Ramos (cell line): ENCODE measurements at regions not wholly inside any gene's neighbourhood (a gene's known extent, or its start where the extent isn't known, plus 50 kb on each side); places are given as distances from the start of the nearest gene placed in this dataset.

ENCODE experiments used
- in situ Hi-C: fragments of 300-500 bp; cut with MboI; formaldehyde crosslinking; loops from one replicate; pipeline ENCODE4 v1.14.3; 2022; ENCODE audit warnings: low sequenced_read_pairs; ENCODE audit not compliant: unreplicated experiment

DNA sequence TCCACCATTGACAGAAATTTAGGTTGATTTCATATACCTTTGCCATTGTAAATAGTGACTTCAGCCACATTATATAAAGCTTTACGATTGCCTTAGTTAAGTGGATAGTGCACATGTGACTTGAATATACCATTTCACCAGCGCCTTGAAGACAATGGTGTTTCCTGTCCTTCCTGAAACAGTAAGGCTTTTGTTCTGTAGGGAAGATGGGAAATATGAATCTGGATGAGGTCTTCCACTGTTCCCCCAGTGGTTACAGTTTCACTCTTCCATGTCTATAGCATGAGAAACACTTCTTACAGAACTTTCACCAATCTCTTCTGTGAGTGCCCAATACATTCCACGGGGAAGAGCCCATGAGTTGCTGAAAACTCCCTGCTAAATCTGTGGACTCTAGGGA lies 240.5 kb downstream of the TRIB2 start:
- in situ Hi-C loops, result no loop called here

- in situ Hi-C loops, result no loop called here
These were observed 243.2 kb downstream of the TRIB2 start for GRCh38 chr2:12959935-12960334.

DNA sequence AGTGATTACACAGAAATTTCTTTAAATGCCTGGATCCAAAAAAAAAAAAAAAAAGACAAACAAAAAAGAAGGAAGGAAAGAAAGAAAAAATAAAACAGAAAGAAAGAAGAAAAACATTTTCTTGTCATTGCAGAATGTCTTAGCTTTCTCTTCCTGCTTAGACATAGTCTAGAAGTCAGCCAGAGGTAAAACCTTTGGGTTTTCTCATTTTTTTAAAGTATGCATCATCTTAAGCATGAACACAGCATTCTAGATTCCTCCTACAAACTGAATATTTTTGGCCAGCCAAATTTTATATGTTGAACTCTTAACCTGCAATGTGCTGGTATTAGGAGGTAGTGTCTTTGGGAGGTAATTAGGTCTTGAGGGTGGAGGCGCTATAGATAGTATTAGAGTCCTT lies 243.9 kb downstream of the TRIB2 start:
- in situ Hi-C loops, result no loop called here

GRCh38 chr2:12964904-12965539 lies 248.3 kb downstream of the TRIB2 start:
- in situ Hi-C loops, result no loop called here

- in situ Hi-C loops, result no loop called here
These were observed 249.0 kb downstream of the TRIB2 start for GRCh38 chr2:12965540-12966269.

DNA sequence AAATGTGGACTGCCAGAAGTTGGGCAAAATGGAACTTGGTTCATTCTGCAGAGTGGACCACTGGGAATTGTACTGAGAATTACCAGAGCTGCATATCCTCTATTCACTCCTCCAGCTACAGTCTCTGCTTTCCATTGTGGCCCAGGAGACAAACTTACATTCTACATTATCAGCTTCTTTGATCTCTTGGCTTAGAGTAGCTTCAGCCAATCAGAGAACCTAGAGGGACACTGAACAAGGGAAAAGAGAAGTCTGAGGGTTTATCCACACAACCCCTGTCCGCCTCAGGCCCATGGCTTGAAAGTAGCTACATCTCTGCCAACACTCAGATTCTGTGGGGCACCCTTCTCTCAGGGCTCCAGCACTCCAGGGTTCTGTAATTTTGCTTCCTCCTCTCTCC lies 251.1 kb downstream of the TRIB2 start:
- in situ Hi-C loops, result no loop called here

- in situ Hi-C loops, result no loop called here
These were observed 251.7 kb downstream of the TRIB2 start for GRCh38 chr2:12968399-12968798.

DNA sequence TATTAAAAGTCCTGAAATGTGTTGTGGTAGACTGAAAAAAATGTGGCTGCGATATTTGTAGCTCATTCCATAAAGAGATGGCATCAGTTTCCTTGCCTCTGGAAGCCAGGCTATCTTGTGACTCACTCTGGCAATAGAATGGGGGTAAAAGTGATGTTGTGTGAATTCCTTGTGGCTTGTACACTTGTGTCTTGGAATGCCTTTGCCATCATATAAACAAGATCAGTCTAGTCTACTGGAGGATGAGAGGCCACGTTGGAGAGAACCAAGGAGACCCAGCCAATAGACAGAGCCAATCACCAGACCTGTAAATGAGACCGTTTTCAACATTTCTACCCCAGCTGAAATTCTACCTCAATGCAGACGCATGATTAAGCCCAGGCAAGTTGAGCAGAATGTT lies 254.1 kb downstream of the TRIB2 start:
- in situ Hi-C loops, result no loop called here

DNA sequence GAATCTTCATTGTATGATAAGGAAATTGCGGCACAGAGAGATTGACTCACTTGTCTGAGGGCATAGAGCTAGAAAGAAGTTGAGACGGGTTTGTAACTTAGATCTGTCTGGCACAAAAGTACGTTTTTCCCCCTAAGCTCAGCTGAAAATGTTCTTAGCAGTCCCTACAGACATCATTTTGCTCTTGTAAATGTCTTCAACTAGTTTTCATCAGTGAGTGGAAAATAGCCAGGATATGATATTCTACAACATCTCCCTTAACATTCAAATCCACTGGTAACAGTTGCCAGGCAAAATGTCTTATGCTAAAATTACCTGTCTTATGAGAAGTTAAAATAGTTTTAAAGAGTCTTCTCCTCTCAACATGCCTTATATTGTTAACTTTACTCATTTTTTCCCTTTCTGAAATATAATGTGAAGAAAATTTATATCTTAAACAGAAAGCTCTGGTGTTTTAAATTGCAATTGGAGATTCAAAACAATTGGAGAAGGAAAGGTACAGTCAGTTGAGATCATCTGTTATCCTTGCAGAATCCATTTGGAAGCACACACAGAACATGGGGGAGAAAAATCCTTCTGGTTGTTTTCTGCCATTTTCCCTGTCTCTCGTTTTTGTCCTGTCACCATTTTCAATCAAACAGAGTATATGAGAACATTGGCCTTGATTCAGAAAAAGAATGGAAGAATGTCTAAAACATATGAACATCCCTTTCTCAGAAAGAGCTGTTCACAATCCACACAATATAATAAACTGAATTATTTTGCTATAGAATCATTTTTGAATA lies 255.0 kb downstream of the TRIB2 start:
- in situ Hi-C loops, result no loop called here

DNA sequence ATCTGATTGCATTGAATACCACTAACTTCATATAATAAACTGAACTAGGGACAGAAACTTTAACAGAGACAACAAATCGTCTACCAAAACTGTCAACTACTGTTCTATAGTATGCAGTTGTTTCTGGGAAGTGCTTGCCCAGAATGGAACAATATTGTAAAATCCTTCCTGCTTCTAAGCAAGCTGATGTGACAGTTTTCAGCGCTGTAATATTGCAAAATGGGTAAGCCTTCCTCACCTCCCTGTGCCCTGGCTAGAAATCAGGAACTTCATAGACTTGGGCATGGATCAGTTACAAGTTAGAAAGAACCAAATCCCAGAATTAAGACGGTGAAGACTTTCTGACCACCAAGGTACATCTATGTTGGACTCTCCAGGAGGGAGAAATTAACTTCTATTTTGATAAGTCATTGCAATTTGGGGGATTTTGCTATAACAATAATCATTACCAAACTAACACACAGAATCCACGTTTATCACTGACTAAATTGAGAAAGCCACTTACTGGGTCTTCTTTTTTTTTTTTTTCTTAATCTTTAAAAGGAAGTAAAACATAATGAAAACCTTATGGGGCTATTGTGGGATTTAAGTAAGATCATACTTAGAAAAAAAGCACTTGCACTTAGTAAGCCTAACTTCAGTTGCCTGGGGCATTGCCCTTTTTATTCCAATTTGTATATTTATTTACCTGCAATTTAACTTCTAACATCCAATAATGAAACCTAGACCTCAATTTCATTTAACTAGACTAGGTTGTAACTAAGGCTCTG lies 261.5 kb downstream of the TRIB2 start:
- in situ Hi-C loops, result no loop called here

GRCh38 chr2:12979066-12979465 lies 262.3 kb downstream of the TRIB2 start:
- in situ Hi-C loops, result no loop called here

DNA sequence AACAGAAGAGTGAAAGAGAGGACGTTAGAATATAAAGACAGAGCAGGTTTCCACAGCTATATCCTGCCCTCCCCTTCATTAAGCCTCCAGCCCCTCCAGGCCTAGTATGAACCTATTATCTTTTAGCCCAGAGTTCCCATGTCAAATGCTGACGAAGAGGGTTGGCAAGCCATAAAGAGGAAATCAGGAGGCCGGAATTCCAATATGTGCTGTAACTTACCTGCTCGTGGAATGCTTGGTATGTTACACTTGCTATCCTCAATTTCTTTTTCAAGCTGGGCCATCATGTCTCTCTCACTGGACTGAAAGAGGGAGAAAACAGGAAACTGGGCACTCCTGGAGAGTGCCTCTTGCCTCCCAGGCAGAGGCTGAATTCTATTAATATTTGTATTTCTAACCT lies 264.1 kb downstream of the TRIB2 start:
- in situ Hi-C loops, result no loop called here

- in situ Hi-C loops, result no loop called here
These were observed 265.4 kb downstream of the TRIB2 start for GRCh38 chr2:12982149-12982584.

DNA sequence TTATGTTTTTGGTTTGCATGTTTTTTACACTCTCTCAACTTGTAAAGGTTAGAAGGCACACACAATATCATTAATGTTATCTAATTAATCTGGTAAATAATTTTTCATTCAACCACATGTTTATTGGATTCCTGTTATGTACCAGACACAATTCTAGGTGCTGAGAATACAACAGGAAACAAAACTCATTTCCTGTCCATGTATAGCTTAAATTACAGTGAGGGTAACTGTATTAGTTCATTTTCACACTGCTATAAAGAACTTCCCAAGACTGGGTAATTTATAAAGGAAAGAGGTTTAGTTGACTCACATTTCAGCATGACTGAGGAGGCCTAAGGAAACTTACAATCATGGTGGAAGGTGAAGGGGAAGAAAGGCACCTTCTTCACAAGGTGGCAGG lies 270.5 kb downstream of the TRIB2 start:
- in situ Hi-C loops, result no loop called here

DNA sequence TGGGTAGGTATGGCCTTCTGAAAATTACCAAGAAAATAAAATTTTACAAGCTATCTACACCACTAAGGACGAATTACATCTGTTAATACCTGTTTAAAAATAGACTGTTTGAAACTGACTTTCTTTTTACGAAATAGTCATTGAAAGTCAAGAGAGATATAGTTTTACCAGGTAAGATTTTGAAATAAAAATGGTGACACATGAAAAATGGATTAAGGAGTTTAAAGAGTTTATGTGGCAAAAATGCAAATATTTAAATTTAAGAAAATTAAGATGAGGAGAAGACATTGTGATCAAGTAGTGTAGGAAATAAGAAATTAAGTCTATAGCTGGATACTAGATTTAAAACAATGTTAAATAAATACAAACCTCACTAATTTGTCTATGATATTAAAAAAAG lies 271.5 kb downstream of the TRIB2 start:
- in situ Hi-C loops, result no loop called here

GRCh38 chr2:12990523-12990922 lies 273.8 kb downstream of the TRIB2 start:
- in situ Hi-C loops, result no loop called here

GRCh38 chr2:12998685-12999084 lies 281.9 kb downstream of the TRIB2 start:
- in situ Hi-C loops, result no loop called here

GRCh38 chr2:13000664-13001363 lies 284.1 kb downstream of the TRIB2 start:
- in situ Hi-C loops, result loop anchor here (25.0 kb wide), 2 partner anchors 964 to 1314 kb away; no protein-coding TSS in a partner anchor

- in situ Hi-C loops, result loop anchor here (25.0 kb wide), 2 partner anchors 964 to 1314 kb away; no protein-coding TSS in a partner anchor
These were observed 284.7 kb downstream of the TRIB2 start for GRCh38 chr2:13001408-13001807.
